Kidney (tissue), 13 donors: ENCODE measurements at regions not wholly inside any gene's neighbourhood (a gene's known extent, or its start where the extent isn't known, plus 50 kb on each side); places are given as distances from the start of the nearest gene placed in this dataset.

Experiments
- DNase-seq, 5 donors: peaks; one replicate each; pipeline ENCODE4 v3.0.0-alpha.2; 2013 to 2020
- FAIRE-seq: peaks from 2 replicates; lab custom pipeline; 2012; peaks lifted over from hg19 to GRCh38; lab: Jason Lieb, UNC
- H3K27ac ChIP-seq, 2 donors: one replicate each; pipeline ENCODE4 v1.7.0; 2013; ENCODE audit warnings: low read depth in 2 of 2, low read length in 2 of 2, inconsistent platforms in 1 of 2
- H3K27me3 ChIP-seq: one replicate; pipeline ENCODE4 v1.7.1; 2013; ENCODE audit warnings: low read length, inconsistent platforms; ENCODE audit not compliant: control insufficient read depth, insufficient read depth
- H3K36me3 ChIP-seq, 3 donors: one replicate each; pipeline versions ENCODE4 v1.7.0 to v1.7.1; 2013; ENCODE audit warnings: low read length in 3 of 3, control low read depth in 1 of 3, inconsistent platforms in 1 of 3; ENCODE audit not compliant: insufficient read depth in 3 of 3, control insufficient read depth in 2 of 3
- H3K4me1 ChIP-seq, 3 donors: one replicate each; pipeline versions ENCODE4 v1.7.0 to v1.7.1; 2013; ENCODE audit warnings: low read length in 3 of 3, inconsistent platforms in 1 of 3, low read depth in 1 of 3; ENCODE audit not compliant: control insufficient read depth in 2 of 3, insufficient read depth in 2 of 3
- H3K4me3 ChIP-seq, 3 donors: one replicate each; pipeline versions ENCODE4 v1.7.0 to v1.8.1; 2013; ENCODE audit warnings: low read length in 3 of 3, control low read depth in 1 of 3, inconsistent platforms in 1 of 3
- H3K9ac ChIP-seq, 3 donors: one replicate each; pipeline versions ENCODE4 v1.7.0 to v1.7.1; 2013; ENCODE audit warnings: low read length in 3 of 3, control low read depth in 1 of 3, inconsistent platforms in 1 of 3
- H3K9me3 ChIP-seq, 3 donors: one replicate each; pipeline versions ENCODE4 v1.7.0 to v1.7.1; 2013; ENCODE audit warnings: low read length in 3 of 3, control low read depth in 1 of 3, inconsistent platforms in 1 of 3; ENCODE audit not compliant: control insufficient read depth in 2 of 3, insufficient read depth in 1 of 3
- CTCF ChIP-seq: IDR thresholded peaks from 3 replicates; pipeline ENCODE4 v1.5.1; 2012; ENCODE audit warnings: mild to moderate bottlenecking, moderate library complexity, borderline replicate concordance; ENCODE audit not compliant: insufficient read depth; ENCODE audit errors: extremely low read depth
- intact Hi-C: fragments of 100-400 bp; cut with DNase I; formaldehyde crosslinking; loops from one replicate; pipeline ENCODE4 v1.11.1; 2022
- donor health status: control.
- donor health status: control.
- donor health status: control.
- donor health status: control.
- donor health status: control.
- donor health status: DM: yes; HTN: yes; CAD: no.
- donor health status: Normal renal cell carcinoma (clear cell type).

- Histone ChIP-seq H3K9me3 (no peaks in the 10 kb centered on the region), H3K4me1 (no peaks in the 10 kb centered on the region), H3K27me3 (no peaks in the 10 kb centered on the region), H3K27ac (no peak overlapping the region), H3K36me3 (no peaks in the 10 kb centered on the region), H3K4me3 (no peak overlapping the region), H3K9ac (no peak overlapping the region)
- DNase-seq, result no peak
- no peak for FAIRE-seq
- intact Hi-C loops, result no loop called here
- no peak for TF ChIP-seq CTCF
These were observed 211.8 kb downstream of the GLUD2 start for GRCh38 chrX:121259170-121259569.

- Histone ChIP-seq H3K4me3 (no peak overlapping the region), H3K27ac (no peak overlapping the region)
- DNase-seq, result peak in 4 of 5 donors; percentile 13 to 43 (median 28)
These were observed 213.3 kb downstream of the GLUD2 start for GRCh38 chrX:121260596-121261240.

GRCh38 chrX:121283921-121284320 lies 236.5 kb downstream of the GLUD2 start:
- no peak for FAIRE-seq
- Histone ChIP-seq H3K4me3 (no peak overlapping the region), H3K9me3 (no peaks in the 10 kb centered on the region), H3K4me1 (no peaks in the 10 kb centered on the region), H3K36me3 (no peaks in the 10 kb centered on the region), H3K9ac (no peak overlapping the region), H3K27ac (no peak overlapping the region), H3K27me3 (no peaks in the 10 kb centered on the region)
- no peak for DNase-seq
- TF ChIP-seq CTCF, result no peak
- intact Hi-C loops, result no loop called here

More at GRCh38 chrX:121260596-121261240, 213.3 kb downstream of the GLUD2 start:
- FAIRE-seq, result no peak
- no peaks in the 10 kb centered on the region for H3K4me1 ChIP-seq
- H3K27me3 ChIP-seq, result no peaks in the 10 kb centered on the region
- TF ChIP-seq CTCF, result no peak
- H3K9ac ChIP-seq, result no peak overlapping the region
- H3K36me3 ChIP-seq, result no peaks in the 10 kb centered on the region
- intact Hi-C loops, result no loop called here
- H3K9me3 ChIP-seq, result no peaks in the 10 kb centered on the region

- TF ChIP-seq CTCF, result no peak
- H3K27ac ChIP-seq, result no peak overlapping the region
- no peaks in the 10 kb centered on the region for H3K9me3 ChIP-seq
- H3K36me3 ChIP-seq, result no peaks in the 10 kb centered on the region
- no peak overlapping the region for H3K9ac ChIP-seq
- H3K27me3 ChIP-seq, result no peaks in the 10 kb centered on the region
- DNase-seq, result no peak
- H3K4me1 ChIP-seq, result no peaks in the 10 kb centered on the region
- intact Hi-C loops, result no loop called here
- no peak for FAIRE-seq
- no peak overlapping the region for H3K4me3 ChIP-seq
These were observed 251.1 kb downstream of the GLUD2 start for GRCh38 chrX:121298499-121298898.
